Activated CD4-positive, alpha-beta T cell treated with anti-CD3 and anti-CD28 coated beads for 48 hours (primary cell): ENCODE measurements at regions not wholly inside any gene's neighbourhood (a gene's known extent, or its start where the extent isn't known, plus 50 kb on each side); places are given as distances from the start of the nearest gene placed in this dataset.

Experiments used
- DNase-seq: peaks from one replicate; pipeline ENCODE4 v3.0.0-alpha.2; 2020

GRCh38 chr5:17132444-17133083, 84.9 kb upstream of the BASP1 start:
- no peak for DNase-seq

GRCh38 chr5:17135050-17135449, 82.4 kb upstream of the BASP1 start:
- DNase-seq, result no peak

- DNase-seq, result no peak
Observed at GRCh38 chr5:17143335-17143734, 74.1 kb upstream of the BASP1 start.

DNA sequence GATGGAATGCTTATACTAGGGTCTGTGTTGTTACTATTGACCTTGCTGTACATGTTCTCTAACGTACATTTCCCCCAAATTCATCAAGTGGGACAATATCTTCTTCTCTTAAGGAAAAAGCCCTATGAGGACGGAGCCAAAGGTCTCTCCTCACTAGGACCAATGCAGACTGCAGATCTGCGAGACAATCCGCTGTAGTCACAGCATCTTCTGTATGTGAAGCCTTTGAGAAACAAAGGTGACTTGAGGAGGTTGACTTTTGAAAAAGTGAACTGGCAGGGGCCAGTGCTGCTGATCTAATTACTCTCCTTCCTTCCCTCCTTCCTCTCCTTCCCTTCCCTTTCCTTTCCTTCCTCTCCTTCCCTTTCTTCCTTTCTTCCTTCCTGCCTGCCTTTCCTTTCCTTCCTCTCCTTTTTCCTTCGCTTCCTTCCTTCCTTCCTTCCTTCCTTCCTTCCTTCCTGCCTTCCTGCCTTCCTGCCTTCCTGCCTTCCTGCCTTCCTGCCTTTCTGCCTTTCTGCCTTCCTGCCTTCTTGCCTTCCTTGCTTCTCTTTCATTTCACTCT, 71.1 kb upstream of the BASP1 start:
- no peak for DNase-seq

GRCh38 chr5:17147170-17147569, 70.3 kb upstream of the BASP1 start:
- DNase-seq, result no peak

DNA sequence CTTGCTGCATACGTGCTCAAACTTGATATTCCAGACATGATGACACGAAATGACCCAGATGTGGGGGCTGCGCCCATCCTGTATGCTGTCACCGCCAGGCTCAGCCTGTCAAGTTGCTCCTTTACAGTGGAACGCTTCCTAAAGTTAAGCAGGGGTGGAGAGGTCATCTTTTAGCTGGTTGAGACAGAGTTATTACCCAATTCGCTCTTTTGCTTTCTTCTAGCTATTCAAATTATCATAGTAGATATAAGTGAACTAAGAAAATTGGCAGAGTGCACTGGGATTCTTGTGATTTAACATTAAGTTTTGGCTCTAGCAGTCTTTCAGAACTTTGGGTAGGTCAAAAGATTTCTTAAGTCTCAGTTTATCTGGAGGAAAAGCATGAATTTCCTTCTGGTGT, 69.8 kb upstream of the BASP1 start:
- DNase-seq, result no peak

DNA sequence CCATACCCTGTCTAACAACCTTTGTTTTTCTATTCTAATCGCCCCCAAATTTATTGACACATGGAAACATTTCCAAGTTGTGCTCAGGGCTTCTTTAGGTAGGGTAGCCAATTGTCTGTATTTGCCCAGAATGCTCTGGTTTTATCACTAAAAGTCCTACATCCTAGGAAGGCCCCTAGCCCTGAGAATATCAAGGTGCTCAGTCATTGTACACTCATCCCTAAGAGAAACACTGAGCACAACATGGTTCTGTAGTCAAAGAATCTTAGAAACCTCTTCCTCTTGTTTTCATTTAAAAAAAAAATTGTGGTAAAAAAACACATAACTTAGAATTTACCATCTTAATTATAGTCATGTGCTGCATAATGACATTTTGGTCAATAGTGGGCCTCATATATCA, 69.0 kb upstream of the BASP1 start:
- DNase-seq, result no peak

DNA sequence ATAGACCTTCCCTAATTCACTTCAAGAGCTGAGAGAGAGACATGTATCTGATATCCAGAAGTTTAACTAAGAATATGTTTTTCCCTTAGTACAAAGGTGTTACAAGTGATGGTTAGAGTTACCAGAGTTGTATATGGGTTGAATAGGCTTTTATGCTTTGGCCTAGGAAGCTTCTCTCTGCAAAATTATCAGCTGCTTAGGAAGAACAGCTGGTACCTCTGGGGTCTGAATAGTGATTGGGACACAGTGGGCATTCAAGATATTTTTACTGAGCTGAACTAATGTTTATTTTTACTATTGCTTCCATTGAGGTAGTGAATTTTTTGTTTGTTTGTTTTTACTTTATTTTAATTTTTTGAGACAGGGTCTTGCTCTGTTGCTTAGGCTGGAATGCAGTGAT, 67.6 kb upstream of the BASP1 start:
- DNase-seq, result no peak

GRCh38 chr5:17150531-17150930, 66.9 kb upstream of the BASP1 start:
- no peak for DNase-seq

- DNase-seq, result no peak
Observed at GRCh38 chr5:17151686-17152085, 65.7 kb upstream of the BASP1 start.

DNA sequence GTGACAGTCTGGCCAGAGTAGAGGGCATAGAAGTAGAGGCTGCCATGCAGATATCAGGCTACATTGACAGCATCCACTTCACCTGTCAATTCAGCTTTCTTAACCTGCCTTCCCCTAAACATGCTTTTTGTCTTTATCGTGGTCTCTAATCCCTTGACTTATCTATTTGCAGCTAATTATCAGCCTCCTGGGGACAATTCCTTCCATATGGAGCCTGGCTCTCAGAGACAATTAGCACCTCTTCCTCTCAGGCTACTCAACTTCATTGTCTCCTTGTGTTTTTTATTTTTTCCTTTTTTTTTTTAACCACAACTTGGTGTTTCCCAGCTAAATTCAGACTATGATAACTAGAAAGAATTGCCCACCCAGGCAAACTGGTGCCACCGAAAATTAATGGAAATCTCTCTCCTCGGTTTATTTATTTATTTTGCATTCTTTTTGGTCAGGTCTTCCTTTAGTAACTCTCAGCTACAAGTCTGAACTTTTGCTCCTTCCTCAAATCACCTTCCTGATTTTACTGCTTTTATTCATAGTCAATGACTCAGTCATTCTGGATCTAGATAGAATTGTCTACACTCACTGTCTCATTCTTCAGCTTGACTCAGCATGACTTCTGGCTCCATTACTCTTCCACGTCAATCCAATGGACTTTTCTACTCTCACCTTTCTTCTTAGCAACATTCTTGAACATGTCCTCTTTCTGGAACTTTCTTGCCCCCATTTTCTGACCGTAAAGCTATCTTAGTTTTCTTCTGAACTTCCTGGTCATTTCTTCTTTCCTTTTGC, 63.0 kb upstream of the BASP1 start:
- no peak for DNase-seq

- DNase-seq, result no peak
Observed at GRCh38 chr5:17156463-17156862, 61.0 kb upstream of the BASP1 start.

GRCh38 chr5:17157294-17157693, 60.1 kb upstream of the BASP1 start:
- no peak for DNase-seq

GRCh38 chr5:17157916-17158529, 59.4 kb upstream of the BASP1 start:
- no peak for DNase-seq

GRCh38 chr5:17160756-17161040, 56.7 kb upstream of the BASP1 start:
- DNase-seq, result no peak

GRCh38 chr5:17161662-17162061, 55.8 kb upstream of the BASP1 start:
- no peak for DNase-seq

DNA sequence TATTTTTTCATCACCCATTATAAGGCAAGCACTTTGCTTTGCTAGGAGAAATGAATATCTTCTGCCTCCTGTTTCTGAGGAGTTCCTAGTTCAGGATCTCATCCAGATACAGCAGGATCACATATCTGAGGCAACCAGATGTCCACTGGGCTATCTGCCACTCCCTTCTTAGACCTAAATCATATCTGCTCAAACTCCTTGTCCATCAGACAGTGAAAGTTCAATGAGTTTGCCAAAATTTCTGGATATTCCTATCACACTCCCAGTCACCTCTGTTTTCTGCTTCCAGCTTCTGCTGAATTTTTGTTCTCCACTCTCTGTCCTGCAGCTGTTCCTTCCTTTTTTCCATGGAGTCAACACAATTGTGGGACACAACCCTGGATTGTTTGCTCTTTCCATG, 54.2 kb upstream of the BASP1 start:
- DNase-seq, result no peak

DNA sequence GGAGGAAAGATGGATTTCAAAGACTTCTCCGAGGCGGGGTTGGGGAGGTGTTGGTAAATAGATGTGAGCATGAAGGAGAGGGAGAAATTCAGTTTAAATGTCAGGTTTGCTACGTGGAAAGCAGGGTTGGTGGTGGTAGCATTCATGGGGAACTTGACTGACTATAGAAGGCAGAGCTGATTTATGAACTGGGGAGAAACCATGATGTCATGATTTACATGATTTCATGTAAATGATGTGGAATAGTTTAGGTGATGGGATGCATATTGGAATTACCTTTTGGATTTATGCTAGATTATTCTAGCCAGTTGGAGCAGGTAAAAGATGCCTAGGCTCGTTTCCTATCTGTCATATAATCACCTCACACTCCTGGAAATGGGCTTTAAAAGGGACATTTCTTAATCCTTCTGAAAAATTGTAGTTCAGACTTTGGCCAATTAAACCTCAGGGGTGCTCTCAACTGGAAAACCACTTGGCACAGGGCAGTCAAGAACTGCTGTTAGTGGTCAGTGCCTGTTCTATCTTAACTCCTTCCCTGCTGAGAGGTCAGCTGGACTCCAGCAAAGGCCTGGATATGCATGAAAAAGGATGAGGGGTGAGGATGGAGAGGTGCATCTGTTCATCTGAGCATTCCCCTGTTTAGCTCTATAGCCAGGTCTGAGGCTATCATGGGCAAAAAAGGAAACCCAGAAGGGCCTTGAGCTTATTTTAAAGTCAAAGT, 50.1 kb upstream of the BASP1 start:
- DNase-seq, result no peak
